GM19351 (cell line): ENCODE measurements at regions not wholly inside any gene's neighbourhood (a gene's known extent, or its start where the extent isn't known, plus 50 kb on each side); places are given as distances from the start of the nearest gene placed in this dataset.
"Not testable (repeated sequence)": the region's sequence is repeated elsewhere in the genome, so short reads cannot be mapped to it uniquely, and the experiment has no call there.

Experiments used
- ATAC-seq: cut with Tn5 transposase; IDR thresholded peaks from one replicate; pipeline ENCODE4 v1.9.1; 2021; ENCODE audit warnings: mild to moderate bottlenecking, moderate library complexity; ENCODE audit not compliant: unreplicated experiment

DNA sequence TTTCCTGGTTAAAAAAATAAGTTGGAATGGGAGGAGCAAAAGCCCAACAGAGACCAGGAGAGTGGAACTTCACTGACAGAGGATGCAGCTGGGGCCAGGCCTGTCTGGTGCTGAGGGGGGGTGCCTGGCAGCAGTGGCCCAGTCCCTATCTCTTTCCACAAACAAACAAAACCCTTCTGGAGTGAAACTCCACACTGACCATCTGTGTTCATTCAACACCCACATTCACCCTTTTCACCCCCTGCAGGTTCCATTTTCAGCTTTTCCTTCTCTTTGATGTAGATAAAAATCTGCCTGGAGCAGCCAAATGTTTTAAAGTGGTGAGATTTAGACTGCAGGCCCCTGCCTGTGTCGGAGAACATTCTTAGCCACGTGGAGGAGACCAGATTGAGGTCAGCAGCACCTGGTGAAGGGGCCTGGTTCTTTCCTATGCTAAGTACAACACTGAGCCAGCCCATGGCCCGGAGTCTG lies 161.4 kb upstream of the CDH11 start:
- no peak for ATAC-seq

DNA sequence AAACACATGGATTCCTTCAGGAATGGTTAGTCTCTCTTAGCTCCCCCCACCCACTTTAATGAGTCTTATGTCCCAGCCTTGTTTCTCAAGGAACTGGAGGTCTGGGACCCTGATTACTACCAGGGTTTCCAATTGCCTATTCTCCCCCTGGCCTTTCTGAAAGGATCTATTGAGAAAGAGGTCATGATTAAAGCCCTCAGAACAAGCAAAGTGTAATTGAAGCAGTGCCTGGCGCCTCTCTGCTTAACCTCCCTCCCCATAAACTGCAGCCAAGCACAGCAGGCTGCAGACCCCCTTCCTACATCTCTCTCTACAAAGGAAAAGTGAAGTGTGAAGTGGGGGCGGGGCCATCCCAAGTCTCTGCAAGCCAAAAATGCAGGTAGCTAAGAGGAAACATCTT lies 159.7 kb upstream of the CDH11 start:
- no peak for ATAC-seq

DNA sequence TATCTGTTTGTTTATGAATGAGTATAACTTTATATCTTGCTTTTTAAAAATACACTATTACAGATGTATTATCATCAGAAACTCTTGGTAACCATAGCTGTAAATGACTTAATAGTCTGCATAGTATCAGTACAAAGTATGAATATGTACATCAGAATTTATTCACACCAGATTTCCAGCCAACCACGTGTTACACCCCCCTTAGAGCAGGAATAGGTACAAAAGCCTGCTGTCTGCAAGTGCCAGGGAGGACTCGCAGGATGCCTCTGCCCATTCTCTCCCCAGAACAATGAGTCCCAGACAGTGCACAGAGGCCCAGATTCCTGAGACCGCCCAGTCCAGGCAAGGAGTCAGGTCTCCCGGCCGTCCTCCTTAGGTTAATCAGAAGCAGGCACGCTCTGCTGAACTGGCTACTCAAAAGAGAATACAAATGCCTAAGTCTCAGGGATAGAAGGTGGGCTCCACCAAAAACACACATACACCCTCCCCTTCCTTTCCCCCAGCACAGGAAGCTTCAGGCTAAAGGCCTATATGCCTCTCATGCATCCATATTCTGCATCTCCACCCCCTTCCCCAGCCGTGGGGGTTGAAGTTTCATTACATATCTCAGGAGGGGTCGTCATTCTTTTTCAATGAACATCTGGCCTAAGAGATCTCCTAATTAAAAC lies 159.1 kb upstream of the CDH11 start:
- ATAC-seq: no peak

DNA sequence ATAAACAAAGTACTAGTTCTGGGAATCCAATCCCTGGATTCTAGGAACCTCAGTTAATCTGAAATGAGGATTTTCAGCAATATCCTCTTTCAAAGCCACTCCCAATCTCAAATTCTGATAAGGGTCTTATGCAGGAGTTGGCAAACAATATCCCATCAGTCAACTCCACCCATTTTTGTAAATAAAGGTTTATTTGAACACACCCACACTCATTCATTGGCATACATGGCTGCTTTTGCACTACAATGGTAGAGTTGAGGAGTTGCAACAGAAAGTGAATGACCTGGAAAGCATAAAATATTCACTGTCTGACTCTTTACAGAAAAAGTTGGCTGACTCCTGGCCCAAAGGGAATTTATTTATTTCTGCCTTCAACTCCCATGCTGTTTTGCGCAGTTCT lies 157.7 kb upstream of the CDH11 start:
- ATAC-seq: no peak

DNA sequence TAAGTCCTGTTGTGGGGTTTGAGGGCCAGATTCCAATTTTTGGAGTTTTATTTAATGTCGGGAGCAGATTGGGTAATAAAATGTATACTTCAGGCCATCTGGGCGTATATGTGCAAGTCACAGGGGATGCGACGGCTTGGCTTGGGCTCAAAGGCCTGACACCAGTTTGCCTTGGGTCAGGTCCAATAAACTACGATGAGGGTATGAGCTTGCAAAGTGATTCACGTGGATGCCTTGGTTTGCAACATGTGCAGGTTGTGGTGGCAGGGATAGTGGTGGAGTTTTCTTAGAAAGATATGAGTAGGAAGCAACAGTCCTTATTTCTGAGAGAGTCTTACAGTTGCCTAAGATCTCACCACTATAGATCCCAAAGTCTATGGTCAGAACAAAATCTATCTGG lies 157.0 kb upstream of the CDH11 start:
- ATAC-seq: no peak

DNA sequence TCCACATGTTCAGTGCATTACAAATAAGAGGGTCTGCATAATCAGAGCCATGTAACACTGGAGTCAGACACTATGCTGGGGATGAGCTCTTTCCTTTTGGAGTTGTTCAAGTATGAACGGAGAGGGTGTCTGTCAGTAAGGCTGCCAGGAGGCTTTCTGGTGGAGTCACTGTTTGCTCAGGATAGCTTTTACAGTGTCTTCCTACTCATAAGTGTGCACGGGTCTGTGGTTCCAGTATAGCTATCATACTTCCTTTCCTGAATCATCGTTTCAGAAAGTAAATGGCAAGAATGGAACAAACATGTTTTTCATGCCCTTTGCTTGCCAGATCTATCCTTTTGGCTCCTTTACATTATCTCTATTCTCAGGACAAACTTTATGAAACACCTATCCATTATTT lies 152.7 kb upstream of the CDH11 start:
- no peak for ATAC-seq

DNA sequence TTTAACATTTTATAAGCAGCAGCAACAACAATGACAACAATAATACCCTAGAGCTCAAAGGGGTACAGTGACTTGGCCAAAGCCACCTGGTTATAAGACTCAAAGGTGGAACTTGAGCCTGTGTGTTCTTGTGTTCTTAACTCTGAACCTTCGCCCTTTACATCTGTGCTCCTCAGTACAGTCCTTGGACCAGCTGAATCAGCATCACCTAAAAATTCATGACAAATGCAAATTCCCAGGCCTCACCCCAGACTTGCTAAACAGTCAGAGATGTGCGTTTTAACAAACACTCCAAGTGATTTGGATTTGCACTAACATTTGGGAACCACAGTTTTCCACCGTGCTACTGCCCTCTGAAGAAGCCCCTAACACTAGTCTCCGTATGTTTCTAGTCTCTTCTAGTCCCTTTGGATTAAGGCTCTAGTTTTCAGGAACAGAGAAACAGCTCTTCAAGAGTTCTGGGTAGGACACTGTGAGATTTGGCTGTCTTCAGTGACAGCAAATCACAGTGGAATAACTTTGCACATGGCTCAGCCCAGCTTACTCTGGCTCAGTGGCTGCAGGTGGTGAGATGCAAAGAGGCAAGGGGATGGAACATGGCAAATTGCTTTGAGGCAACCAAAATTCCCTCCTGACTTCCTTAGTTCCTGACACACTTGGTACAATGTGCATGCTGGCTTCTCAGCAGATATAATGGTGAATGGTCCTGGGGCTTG lies 151.0 kb upstream of the CDH11 start:
- ATAC-seq: no peak

DNA sequence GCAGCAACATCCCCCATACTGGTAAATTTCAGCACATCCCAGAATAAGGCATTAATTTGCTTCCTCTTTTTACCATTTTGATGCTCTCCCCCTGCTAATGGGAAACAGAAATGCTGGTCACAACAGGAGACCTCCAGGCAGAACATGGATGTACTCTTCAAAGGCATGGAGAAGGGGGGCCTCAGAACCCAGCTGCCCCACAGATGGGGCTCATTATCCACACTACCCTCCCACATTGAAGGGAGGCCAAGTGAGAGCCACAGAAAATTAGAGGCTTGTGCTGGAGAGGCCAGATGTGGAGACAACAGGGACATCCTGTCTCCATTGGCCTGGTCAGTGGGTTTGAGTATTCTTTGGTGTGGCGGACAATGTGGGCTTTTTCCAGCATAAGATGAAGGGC lies 150.1 kb upstream of the CDH11 start:
- no peak for ATAC-seq

DNA sequence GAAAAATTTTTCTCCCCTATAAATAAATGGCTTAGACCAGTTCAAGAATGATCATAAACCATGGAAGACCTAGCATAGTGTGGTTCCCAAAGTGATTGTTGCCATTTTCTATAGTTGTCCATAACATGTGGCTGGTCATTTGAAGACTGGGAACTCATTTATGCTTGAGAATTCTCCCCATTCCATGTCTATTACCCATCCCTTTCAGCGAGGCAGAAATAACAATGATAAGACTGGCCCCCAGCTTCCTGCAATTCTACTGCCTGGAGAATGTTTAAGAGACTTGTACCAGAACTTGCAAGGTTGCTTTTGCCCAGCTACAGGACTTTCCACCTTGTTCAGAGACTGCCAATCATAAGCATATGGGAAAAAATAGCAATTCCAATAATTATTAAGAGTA lies 146.5 kb upstream of the CDH11 start:
- no peak for ATAC-seq

DNA sequence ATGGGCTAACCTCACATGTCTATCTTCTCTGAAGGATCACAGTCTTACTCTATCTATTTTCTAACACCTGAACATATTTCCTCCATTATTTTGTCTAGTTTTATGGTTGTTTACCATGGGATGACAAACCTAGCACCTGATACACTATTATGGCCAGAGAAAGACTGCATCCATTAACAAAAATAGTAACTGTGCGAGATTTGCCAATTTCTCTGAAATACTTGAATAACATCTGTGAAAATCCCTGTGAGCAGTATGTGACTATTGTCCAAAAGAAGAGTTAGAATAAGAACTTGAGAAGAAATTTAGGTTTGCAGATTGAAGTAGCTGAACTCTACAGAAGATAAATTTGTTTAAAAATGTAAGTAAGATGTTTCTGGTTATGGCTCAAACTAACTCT lies 142.0 kb upstream of the CDH11 start:
- ATAC-seq: no peak

DNA sequence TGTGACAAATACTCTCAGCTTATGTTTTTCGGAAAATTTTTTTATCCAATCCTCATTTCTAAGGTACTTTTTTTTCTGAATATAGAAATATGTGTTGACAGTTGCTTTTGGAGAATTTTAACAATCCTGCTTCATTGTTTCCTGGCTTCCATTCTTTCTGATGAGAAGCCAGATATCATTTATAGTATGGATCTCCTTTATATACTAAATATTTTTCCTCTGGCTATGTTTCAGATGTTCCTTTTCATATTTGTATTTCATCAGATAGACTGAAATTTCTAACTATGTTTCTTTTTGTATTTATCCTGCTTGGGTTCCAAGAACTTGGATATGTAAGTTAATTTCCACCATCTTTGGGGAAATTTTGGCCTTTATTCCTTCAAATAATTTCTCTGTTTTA lies 138.9 kb upstream of the CDH11 start:
- no peak for ATAC-seq

DNA sequence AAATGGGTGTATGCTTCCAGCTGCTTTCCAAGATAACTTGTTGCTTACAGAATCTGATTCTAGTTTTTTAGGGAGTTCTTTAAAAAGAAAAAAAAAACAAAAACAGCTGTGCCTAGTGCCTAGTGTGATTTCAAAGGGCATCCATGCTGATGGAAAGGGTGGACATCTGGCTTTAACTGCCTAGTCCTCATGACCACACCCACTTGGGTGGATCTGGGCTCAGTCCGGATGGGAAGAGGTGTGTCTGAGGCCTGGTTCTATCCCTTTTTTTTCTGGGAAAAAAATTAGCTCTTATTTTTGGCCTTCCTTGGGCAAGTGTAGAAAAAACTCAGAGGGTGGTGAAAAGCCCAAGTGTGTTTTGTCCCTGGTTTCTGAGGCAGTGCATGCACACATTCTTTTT lies 132.3 kb upstream of the CDH11 start:
- ATAC-seq: no peak

DNA sequence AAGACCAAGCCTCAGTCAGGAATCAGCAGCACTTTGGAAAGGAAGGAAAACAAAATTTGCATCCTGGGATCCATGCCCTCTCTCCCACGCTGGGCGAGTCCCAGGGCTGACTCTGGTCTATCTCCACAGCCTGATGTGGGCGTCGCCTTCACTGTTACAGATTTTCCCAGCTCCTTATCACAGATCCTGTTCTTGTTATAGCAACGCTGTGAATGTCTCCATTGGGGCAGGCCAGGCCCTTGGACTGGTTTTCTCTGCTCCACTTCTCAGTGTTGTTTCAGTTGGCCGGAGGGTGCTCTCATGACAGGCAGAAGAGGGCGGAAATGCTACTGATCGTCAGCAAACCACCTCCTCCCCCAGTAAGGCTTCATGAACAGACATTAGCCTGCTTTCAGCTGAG lies 127.9 kb upstream of the CDH11 start:
- no peak for ATAC-seq

DNA sequence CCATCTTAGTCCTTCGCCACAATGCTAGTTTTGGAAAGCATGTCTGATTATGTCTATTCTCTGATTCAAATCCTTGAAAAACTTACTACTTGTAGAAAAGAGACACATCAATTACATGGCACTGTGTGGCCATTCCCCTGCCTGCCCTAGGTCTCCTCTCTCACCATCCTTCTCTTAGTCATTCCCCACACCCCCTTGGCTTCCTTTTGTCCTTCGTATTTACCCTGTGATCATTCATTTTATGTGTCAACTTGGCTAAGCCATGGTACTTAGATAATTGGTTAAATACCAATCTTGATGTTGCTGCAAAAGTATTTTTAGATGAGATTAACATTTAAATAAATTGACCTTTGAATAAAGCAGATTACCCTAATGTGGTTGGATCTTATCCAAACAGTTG lies 122.9 kb upstream of the CDH11 start:
- no peak for ATAC-seq

DNA sequence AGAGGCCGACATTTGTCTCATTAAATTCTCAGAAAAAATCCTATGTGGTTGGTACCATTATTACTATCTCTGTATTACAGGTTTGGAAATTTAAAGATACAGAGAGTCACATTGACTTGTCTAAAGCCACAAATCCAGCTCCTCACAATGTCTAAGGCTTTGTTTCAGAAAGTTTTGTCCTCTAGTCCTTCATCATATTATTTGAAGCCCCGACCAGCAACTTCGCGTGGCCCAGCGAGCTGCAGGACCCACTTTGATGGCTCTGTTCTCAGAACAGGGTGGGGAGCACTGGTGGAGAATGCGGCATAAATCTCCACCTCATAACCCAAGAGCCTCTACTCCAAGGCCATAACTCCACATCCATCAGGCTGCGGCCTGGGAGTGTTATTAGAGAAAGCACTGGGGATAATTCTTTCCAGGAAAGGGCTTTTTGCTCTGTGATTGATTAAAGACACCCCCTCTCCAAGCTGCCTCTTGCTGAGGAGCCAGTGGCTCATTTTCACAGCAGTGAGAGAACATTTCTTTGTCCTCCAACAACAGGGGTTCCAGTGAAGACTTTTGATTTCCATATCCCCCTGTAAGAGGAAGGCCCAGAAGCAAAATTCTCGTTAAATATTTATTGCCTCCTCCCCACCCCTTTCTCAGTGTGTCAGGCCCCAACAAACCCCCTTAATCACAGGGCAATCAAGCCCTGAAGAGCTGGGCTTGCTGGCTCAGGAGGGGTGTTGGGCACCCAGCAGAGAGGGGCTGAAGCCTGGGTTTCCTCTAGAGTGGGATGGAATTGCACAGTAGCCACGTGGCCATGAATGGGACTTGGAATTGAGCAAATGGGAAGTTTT lies 113.7 kb upstream of the CDH11 start:
- no peak for ATAC-seq

DNA sequence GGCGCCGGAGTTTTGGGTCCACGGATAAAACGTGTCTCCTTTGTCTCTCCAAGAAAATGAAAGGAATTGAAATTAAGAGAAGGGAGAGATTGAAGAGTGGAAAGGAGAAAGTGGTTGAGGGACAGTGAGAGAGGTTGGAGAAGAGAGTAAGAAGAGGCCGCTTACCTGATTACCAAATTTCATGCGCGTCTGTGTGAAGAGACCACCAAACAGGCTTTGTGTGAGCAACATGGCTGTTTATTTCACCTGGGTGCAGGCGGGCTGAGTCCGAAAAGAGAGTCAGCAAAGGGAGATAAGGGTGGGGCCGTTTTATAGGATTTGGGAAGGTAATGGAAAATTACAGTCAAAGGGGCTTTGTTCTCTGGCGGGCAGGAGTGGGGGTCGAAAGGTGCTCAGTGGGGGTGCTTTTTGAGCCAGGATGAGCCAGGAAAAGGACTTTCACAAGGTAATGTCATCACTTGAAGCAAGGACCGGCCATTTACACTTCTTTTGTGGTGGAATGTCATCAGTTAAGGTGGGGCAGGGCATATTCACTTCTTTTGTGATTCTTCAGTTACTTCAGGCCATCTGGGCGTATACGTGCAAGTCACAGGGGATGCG lies 113.0 kb upstream of the CDH11 start:
- not testable (repeated sequence) for ATAC-seq

DNA sequence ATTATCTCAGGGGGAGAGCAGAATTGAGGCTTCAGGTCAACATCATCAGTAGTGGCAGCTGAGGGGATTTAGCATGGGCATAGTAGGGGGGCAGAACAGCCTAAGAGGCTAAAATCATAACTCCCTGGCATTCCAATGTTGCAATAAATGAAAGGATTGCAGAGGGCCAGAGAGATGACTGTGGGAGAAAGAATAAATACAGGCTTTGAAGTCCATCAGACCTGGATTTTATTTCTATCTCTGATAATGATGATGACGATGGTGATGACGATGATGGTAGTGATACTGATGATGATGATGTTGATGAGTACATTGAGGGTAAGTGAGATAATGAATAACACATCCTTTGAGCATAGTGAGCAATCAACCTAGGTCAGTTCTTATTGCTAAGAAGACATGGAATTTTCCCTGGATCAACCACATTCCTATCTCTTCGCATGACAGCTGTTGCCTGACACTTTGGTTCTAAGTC lies 107.4 kb upstream of the CDH11 start:
- no peak for ATAC-seq

DNA sequence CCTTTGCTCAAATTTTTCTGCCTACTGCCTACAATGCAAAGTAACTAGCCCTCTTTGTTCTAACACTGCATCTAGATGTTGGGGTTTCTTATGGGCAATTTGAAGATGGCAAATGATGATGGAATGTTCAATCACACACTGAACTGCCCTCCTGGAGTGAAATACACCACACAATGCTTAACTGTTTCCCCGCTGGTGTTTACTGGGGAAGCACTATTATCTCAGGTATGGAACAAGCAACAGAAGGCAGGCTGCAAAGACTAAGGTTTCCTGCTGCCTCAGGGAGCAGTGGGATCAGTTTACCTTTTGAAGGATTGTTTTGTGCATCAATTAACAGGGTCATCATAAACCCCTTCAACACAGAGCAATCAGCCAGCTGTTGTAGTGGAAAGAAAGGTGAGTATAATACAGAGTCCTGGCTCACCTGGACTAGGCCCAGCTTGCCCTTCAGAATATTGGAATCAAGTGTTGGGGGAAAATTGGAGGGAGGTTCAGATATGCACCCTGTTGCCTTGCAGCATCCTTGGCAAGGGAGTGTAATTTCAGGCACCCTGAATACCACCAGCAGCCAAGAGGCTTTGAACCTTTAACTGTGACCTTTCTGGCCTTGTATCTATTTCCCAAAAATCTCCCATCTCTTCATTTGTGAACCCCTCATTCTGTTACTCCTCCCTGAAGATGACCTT lies 105.4 kb upstream of the CDH11 start:
- no peak for ATAC-seq

DNA sequence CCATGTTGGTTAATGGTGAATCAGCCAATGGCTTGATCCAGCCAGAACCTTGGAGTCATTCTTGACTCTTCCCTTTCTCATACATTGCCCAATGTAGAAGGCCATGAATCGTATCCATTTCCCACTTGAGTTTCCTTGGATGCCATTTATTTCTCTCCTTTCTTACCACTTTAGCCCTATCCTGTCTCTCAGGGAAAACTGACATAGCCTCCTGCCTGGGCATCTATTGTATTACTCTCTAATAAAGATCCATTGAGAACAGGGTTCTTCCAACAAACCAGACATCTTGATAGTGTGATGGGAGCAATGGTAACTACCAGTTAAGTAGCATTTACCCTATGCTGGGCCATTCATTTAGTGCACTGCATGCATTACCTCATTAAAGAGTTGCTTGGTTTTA lies 104.2 kb upstream of the CDH11 start:
- ATAC-seq: no peak

DNA sequence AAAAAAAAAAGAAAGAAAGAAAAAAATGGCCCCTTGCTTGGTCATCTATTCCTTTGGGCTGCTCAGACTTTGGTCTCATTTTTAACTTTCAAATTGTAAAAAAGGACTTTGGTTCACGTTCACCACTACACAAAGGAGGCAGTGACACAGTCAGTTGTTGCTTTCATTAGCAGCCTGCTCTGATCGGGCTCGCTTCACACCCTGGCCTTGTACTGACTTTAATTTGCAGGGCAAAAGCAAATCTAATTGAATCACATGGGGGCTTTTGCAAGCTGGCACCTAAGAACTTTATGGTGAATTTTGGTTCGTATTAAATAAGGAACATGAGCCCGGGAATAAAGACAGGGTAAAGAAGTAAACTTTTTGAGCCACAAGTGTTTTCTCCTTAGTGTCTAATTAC lies 103.6 kb upstream of the CDH11 start:
- no peak for ATAC-seq

DNA sequence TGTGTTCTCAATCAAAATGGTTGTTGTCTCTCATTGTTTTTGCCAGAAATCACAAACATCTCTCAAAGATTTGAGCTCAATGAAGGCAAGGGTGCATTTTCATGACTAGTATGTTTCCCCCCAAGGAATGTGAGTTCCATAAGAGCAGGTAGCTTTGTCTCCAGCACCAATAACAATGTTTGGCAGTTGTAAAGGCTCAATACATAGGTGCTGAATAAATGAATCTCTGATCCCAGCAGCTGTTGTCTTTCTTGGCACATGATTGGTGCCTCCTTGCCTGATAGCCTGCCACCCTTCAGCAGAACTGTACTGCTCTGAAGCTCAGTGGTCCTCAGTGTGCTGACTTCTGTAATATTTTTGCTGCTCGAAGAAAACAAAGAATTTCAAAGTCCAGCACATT lies 103.1 kb upstream of the CDH11 start:
- ATAC-seq: no peak
